GM21717 (cell line): ENCODE measurements at regions not wholly inside any gene's neighbourhood (a gene's known extent, or its start where the extent isn't known, plus 50 kb on each side); places are given as distances from the start of the nearest gene placed in this dataset.
"Not testable (repeated sequence)": the region's sequence is repeated elsewhere in the genome, so short reads cannot be mapped to it uniquely, and the experiment has no call there.

ENCODE experiments used
- ATAC-seq: cut with Tn5 transposase; IDR thresholded peaks from one replicate; pipeline ENCODE4 v1.9.1; 2021; ENCODE audit warnings: mild to moderate bottlenecking, moderate library complexity; ENCODE audit not compliant: unreplicated experiment

DNA sequence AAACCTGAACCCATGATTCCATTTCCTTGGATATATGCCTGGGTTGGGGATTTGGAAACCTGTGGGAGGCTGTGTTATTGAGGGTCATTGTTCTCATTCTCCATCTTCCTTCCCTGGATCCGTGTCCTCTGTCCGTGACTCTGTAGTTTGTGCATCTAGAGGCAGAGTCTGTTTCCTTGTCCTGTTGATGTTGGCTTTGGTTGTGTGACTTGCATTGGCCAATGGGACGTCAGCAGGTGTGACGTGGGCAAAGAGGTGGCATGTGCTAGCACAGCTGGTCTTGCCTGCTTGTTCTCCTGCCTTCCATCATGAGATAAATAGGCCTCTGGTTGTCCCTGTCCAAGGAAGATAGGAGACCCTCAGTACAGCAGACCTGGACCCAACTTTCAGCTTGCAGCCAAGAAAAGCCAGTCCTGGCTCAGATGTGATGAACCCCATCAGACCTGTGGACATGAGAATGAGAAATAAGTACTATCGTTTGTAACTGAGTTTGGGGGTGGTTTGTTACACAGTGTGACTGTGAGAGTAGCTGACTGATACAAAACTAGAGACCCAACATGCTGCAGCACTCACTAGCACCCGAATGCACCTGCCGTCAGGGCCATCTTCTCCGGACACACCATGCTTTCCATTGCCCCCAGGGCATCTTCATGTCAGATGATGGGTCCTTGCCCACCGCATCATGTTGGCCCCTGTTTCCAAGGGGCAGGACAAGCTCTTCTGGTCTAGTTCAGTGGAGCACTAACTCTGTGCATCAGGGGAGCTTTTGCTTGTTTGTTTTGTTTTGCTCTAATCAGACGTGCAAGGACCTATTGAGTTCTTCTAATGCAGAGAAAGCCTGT lies 195.3 kb upstream of the SULF2 start:
- ATAC-seq: no peak

- ATAC-seq: not testable (repeated sequence)
These were observed 194.2 kb upstream of the SULF2 start for GRCh38 chr20:47979361-47980095.

DNA sequence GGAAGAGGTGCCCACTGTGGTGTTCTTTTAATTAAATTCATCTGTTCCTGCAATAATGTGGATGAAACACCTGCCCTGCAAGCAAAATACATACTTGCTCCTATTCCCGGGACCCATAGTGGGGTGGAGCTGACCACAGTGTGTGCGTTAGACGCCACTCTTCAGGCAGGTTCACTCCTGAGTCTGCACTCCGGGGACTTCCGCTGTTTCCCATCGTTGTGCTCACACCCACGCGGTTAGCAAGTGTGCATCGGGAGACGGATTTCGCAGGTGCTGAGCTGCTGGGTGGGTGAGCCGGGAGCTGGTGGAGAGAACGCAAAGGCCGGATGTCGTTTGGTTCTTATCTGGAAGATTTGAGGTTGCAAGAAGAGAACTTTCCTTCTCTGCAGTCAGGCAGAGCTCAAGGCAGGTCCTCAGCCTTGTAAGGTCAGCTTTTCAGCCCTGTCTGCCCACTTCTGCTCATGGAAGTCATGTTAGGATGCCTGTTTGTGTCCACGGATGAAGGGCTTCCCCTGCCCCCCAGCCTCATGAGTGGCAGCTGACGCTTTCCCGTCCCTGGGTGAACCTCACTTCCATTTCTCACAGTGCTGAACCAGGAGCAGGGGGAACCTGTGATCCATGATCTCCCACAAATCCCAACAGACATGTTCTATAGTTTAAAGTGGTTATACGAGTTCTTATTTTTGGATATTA lies 193.3 kb upstream of the SULF2 start:
- ATAC-seq: not testable (repeated sequence)

DNA sequence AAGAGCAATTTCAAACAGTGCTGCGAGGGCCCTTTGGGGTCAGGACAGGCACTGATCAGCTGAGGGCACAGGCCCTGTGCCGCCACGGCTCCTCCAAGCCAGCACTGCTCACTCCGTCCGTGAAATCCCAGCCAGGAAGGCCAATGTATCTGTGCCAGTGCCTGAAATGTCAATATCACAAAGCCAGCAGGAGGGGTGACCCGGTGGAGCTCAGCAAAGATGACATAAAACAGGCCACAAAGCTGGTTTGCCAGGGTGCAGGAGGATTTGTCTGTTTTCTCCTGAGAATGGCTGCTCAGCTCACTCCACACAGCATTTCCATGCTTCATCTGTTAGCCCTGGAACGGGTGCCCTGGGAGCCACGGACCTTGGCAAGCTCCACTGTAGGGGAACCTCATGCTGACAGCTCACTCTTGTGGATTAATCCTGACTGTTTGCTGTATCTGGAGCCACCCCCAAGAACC lies 192.5 kb upstream of the SULF2 start:
- ATAC-seq: not testable (repeated sequence)

DNA sequence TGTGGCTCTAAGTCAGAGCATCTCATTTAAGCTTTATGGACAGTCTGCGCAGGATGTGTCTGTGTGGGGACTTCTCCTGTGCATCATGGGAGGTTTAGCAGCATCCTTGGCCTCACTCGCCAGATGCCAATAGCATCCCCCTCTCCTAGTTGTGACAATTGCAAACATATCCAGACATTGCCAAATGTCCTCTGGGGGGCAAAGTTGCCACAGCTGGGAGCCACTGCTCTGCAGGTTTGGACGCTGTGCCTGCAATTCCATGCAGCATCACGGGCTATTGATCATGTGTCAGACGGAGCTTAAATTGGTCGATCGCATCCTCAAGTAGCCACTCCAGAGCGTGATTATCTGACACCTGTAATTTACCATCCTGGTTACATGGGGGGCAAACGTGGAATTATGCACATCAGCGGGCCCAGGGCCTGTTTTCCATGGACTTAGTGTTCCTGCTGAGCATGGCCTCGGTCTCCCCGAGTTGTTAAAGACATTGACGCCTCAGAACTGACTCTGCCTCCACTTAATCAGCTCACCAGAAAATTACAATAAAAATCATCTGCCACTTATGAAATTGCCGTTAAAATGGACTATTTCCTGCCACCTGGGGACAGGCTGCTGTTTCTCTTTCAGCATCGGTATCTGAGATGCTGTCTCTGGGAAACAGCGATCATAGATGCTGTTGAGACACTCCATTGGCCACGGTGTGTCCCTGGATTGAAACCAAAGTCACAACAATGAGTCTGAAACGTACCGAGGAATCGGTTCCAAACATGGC lies 191.9 kb upstream of the SULF2 start:
- not testable (repeated sequence) for ATAC-seq

DNA sequence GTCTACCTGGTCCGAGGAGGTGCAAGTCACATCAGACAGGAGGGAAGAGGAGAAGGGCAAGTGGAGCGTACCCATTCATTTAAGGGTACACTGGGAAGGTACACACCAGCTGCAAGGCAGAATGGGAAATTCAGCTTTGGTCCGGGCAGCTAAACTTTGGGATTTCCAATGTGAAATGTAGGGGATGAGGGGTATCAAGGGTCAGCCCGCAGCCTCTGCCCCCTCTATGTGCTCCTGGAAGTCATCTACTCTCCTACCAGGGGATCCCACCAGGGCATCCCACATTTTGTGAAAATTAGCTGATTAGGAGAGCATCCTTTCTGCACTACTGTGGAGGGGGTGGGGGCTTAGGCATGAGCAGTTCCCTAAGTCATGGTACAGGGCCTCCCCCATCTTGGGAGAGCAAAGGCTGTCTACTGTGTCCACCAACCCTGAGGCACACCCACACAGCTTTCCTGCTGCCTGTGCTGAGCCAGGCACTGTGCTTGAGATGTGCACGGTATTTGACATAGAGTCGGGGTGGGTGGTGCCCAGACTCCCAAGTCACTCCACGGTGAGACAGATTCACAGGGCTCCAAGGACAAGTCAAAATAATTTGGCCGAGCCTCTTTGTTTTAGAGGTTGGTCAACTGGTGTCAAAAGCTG lies 189.1 kb upstream of the SULF2 start:
- no peak for ATAC-seq

DNA sequence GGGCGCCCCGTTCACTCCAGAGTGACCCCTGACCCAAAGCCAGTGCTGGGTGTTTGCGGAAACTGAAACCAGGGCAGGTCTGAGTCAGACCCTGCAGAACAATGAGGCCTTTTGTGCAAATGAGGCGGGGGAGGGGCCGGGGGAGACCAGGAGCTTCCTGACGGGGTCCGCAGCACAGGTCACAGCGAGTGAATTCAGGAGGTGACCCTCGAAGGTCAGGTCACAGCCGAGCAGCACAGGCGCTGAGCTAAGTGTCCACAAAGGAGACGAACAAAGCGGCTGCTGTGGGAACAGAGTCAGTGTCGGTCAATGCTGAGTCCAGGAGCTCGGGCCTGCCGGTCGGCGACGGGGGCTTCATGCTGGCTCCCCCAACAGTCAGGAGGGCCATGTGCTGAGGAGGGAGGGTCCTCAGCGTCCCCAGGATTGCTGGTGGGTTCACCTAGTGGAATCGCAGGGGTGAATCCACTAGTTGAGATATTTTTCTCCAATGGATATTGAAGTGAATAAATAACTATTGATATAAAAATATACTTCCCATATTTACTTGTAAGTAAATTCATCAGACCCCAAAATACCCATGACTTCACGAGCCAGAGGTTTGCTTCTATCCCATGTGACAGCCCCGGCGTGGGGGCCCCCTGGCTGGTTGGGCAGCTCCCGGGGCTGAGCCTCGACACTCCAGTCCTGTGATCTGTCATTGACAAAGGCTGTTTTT lies 188.4 kb upstream of the SULF2 start:
- no peak for ATAC-seq

DNA sequence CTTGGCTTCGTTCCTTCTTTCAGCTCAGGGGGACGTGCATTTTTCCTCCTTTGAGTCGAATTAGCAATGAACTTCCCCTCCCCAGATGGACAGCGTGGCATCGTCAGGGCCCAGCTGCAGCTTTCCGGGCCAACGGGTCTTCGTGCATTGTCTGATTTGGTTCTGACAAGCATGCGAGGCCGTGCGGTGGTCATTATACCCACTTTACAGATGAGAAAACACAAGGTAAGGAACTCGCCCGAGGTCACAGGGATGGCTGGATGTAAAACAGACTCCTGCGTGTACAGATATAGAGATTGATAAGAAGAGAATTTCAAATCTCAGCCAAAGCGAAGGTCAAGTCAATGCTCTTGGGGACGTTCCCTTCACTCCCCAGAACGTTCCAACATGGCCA lies 187.6 kb upstream of the SULF2 start:
- no peak for ATAC-seq

DNA sequence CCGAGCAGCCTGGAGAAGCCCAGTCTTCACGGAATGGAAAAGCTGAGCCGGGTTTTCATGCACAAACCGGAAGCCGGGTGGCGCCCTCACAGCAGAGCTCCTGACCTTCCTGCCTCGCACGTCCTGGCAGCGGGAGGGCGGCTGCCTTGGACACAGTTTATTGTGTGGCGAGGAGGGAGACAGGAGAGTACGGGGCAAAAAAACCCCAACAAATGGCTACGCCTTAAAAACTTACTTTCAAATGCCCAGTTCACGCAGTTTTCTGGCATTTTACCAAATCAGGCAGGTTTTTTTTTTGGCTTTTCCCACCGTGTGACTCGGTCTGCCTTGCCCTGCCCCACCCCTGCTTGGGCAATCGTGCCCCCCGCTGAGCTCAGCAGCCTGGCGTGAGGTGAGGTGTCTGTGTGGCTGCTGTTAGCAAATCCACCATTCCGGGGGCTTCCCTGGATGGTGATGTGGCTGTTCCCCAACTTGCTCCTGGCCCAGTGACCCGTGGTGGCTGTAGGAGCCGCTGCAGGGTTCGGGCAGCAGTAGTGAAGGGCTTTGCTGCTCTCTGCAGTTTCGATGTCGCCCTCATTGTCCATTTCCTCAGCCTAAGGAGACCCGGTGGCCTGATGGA lies 187.1 kb upstream of the SULF2 start:
- ATAC-seq: not testable (repeated sequence)

DNA sequence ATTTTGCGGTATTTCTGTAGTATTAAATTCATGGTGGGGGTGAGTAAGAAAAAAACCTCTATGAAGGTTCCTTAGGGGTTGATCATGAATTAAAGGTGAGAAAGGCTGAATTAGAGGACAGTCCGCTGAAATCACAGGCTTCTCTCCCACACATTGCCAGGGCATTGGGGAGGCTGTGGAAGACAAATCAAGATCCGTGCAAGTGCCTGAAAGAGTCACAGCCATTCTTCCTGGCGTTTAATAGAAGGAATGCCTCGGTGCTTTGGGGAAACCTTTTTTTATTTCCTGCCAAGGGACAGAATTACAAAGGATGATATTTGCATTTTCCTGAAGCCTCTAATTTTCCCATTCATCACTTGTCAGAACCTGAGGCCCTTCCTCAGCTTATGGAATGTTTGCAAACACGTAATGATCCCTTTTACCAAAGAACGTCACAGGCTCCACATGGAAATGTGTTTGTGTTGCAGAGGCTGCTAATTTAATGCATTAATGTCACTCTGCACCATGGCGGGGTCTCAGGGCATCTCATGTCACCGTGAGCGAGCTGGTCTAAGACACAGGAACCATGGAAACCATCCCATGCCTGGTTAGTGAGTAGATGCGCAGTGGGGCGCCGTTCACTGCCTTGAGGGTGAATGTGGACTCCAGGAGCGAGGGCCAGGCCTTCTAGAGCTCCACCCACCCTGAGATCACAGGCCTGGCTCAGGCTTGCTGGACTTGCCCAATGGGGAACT lies 185.9 kb upstream of the SULF2 start:
- ATAC-seq: no peak

DNA sequence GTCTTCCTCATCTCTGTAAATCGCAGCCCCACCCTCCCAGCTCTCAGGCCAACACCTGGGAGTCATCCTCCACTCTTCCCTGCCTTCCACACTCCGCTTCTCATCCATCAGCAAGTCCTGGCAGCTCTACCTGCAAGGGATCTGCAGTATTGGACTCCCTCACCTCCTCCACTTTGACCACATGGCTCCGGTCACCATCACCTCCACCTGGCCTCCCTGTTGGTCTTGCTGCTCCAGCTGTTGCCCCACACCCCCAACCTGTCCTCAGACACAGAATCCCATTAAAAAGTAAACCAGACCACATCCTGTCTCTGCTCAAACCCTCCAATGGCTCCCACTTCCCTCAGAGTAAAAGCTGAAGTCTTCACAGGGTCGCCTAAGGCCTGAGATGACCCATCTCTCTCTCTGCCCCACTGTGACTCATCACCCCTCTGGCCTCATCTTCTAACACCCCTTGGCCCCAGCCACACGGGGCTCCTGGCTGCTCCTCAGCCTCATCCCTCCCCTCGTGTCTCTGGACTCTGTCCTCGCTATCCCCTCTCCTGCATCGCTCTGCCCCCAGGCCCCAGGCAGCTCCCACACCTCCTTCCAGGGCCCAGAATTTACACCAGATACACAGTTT lies 185.1 kb upstream of the SULF2 start:
- ATAC-seq: no peak

DNA sequence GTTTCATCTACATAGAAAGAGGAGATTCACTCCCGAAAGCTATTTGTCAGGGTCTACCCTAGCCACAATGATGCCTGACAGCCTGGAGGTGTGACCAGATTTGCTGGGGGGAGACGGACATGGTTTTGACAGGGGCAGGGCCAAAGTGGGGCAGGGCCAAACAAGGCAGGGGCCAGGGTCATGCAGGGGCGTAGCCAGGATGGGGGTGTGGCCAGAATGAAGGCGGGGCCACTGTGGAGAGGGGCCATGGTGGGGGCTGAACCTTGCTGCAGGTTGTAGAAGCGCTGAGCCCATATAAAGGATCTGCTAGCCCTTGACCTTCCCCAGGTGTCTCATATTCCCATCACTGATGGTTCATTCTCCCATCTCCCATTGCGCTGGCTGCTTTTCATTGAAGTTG lies 184.1 kb upstream of the SULF2 start:
- no peak for ATAC-seq

GRCh38 chr20:47968541-47969310 lies 183.4 kb upstream of the SULF2 start:
- ATAC-seq: no peak

GRCh38 chr20:47964149-47964548 lies 178.9 kb upstream of the SULF2 start:
- no peak for ATAC-seq

- no peak for ATAC-seq
These were observed 177.7 kb upstream of the SULF2 start for GRCh38 chr20:47963022-47963421.

DNA sequence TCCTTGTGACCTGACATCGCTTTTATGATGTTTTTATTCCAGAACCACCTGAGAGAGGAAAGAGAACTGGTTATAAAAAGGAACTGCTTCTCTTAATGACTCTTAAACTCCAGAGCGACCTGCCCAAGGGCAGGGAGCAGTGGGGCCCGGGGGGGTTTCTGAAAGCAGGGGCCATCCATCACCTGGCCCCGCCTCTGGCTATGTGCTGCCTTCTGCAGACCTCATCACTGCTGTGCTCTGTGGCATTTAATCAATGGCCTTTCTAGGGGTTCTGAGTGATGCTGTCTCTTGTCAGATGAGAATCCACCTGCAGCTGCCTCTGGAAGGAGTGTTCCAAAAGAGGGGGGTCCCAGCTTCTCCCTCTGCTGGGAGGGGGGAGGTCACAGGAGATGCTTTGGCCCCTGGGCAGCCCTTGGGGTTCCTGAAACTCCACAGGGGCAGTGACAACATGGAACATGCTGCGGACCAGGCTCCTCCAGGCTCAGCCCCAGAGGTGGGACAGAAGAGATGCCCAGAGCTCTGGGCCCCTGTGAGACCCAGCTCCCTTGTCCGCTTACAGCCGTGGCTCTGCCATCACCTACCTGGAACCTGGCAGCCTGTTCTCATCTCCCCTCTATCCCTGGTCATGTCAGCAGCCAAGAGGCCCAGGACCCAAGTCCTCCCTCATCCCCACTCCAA lies 177.1 kb upstream of the SULF2 start:
- no peak for ATAC-seq
